ENCODE measurements at regions not wholly inside any gene's neighbourhood (a gene's known extent, or its start where the extent isn't known, plus 50 kb on each side); places are given as distances from the start of the nearest gene placed in this dataset.

DNA sequence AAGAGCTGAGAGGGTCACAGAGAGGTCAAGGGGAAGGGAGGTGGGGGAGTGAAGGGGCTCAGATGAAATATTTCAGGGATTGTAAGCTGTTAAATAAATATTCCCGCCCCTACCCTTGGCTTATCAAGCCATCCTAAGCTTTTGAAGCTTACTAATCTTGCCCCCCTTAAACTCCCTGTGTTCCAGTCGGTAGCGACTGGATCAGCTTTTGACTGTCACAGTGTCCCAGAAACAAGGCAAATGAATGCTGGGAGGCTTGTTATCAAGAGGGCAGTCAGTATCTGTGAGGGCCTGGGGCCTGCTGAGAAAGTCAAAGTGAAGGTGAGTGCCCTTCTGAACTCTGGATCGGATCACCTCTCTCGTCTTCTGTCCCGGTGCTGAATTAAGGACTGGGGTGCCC is 128.1 kb downstream of the DACT1 start:
- TF ChIP-seq, protein P1, sequence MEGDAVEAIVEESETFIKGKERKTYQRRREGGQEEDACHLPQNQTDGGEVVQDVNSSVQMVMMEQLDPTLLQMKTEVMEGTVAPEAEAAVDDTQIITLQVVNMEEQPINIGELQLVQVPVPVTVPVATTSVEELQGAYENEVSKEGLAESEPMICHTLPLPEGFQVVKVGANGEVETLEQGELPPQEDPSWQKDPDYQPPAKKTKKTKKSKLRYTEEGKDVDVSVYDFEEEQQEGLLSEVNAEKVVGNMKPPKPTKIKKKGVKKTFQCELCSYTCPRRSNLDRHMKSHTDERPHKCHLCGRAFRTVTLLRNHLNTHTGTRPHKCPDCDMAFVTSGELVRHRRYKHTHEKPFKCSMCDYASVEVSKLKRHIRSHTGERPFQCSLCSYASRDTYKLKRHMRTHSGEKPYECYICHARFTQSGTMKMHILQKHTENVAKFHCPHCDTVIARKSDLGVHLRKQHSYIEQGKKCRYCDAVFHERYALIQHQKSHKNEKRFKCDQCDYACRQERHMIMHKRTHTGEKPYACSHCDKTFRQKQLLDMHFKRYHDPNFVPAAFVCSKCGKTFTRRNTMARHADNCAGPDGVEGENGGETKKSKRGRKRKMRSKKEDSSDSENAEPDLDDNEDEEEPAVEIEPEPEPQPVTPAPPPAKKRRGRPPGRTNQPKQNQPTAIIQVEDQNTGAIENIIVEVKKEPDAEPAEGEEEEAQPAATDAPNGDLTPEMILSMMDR (IDR thresholded peaks at IDR 0.05) = no peak
- Histone ChIP-seq H3K9me3 (no peaks in the 10 kb centered on the region), H3K4me1 (ENCODE audit: control insufficient read depth in 1 of 2, insufficient read depth in 1 of 2, low read depth in 1 of 2, low read length in 1 of 2) (no peaks in the 10 kb centered on the region), H3K27me3 (no peaks in the 10 kb centered on the region), H3K4me3 (ENCODE audit: low read depth in 1 of 2, low read length in 1 of 2) (no peak overlapping the region), H3K27ac (no peak overlapping the region), H3K36me3 (no peaks in the 10 kb centered on the region)

DNA sequence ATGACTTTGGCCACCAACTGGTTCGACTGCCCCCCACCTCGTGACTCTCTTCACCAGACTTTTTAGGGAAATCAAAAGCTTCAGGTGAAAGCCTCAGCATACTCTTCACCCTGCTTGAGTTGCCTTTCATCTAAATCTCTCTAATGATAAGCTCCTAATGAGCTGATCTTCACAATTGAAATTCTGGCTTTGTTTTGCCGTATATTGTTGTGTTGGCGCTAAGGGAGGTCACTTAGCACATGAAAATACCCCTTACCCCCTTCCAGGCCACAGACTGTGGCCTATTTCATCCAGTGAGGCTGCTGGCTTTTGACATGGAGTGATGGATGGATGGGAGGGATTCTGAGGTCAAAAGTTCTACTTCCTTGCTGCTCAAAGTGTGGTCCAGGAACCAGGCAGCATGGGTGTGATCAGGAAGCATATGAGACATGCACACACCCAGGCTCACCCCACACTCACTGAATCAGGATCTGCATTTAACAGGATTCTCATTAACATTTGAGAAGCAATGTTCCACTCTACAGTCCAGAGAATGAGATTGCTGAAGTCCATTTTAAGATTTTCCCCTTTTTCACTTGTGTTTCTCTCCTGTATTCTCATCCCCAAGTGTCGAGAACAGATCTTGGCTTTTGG is 131.4 kb downstream of the DACT1 start:
- no peaks in the 10 kb centered on the region for H3K9me3 ChIP-seq
- TF ChIP-seq, protein P1 (IDR thresholded peaks at IDR 0.05) = no peak
- H3K27me3 ChIP-seq = no peaks in the 10 kb centered on the region
- no peak overlapping the region for H3K27ac ChIP-seq
- H3K36me3 ChIP-seq = no peaks in the 10 kb centered on the region
- no peak overlapping the region for H3K4me3 ChIP-seq (ENCODE audit: low read depth in 1 of 2, low read length in 1 of 2)
- peaks cover 0 to 6% of the 10 kb centered on the region in 2 experiments for H3K4me1 ChIP-seq (ENCODE audit: control insufficient read depth in 1 of 2, insufficient read depth in 1 of 2, low read depth in 1 of 2, low read length in 1 of 2)

DNA sequence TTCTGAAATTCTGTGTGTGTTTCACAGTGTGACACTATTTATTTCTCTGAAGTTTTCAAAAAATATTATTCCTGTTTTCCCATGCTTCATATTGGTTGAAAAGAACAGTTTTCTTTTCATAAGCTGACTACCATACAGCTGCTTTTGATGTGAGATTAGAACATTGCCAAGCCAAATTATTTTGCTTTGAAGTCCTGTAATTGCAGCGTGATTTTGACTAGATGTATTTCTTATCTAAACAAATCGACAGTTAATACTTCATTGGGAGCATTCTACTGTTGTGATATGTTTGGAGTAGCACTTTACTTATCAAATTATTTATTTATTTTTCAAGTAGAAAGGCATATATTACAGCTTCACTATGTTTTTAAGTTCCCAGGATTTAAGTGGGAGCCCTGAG is 132.0 kb downstream of the DACT1 start:
- H3K4me1 ChIP-seq (ENCODE audit: control insufficient read depth in 1 of 2, insufficient read depth in 1 of 2, low read depth in 1 of 2, low read length in 1 of 2) = peaks cover 0 to 7% of the 10 kb centered on the region in 2 experiments

DNA sequence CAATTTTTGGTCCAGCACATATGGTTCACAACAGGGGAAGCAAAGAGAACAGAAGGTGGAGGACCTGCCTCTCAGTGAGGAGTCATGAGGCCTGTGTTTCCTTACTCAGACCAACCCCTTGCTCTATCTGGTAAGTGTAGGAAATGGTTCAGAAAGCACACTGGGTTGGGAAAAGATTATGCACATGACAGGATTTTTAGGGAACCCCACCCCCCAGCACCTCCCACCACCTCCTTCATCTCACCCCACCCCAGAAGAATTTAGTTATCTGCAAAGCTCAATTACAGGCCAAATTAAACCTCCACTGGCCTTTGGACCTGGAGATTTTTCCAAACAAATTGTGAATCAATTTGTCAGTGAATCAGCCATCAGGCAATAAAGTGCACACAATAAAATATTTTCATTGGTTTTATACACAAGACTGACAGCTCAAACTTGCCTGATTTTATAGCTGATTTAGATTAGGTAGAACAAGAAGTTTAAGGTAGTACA is 132.8 kb downstream of the DACT1 start:
- no peaks in the 10 kb centered on the region for H3K27me3 ChIP-seq
- no peak overlapping the region for H3K27ac ChIP-seq
- H3K4me3 ChIP-seq (ENCODE audit: low read depth in 1 of 2, low read length in 1 of 2) = no peak overlapping the region
- TF ChIP-seq, protein P1 (IDR thresholded peaks at IDR 0.05) = no peak
- H3K4me1 ChIP-seq (ENCODE audit: control insufficient read depth in 1 of 2, insufficient read depth in 1 of 2, low read depth in 1 of 2, low read length in 1 of 2) = peaks cover 0 to 7% of the 10 kb centered on the region in 2 experiments
- H3K9me3 ChIP-seq = no peaks in the 10 kb centered on the region
- H3K36me3 ChIP-seq = no peaks in the 10 kb centered on the region

More for the DNA sequence above, 132.0 kb downstream of the DACT1 start:
- TF ChIP-seq, protein P1 (IDR thresholded peaks at IDR 0.05) = no peak
- no peaks in the 10 kb centered on the region for H3K27me3 ChIP-seq
- H3K9me3 ChIP-seq = no peaks in the 10 kb centered on the region
- no peak overlapping the region for H3K4me3 ChIP-seq (ENCODE audit: low read depth in 1 of 2, low read length in 1 of 2)
- H3K36me3 ChIP-seq = no peaks in the 10 kb centered on the region
- no peak overlapping the region for H3K27ac ChIP-seq

DNA sequence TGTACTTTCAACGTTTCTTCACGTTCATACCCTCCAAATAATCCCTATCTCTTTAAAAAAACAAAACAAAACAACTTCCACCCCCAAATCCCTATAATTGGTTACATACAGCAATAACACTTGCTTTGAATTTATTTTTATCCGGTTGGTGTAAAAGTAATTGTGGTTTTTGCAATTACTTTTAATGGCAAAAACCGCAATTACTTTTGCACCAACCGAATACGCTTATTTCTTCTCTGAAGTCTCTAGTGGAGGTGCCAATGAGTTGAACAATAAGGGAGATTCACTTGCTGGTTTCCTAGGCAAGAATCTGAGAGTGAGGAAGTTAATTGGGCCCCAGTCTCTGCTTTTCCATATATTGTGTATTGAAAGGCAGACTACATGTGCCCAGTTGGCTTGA is 133.3 kb downstream of the DACT1 start:
- Histone ChIP-seq H3K36me3 (no peaks in the 10 kb centered on the region), H3K27me3 (no peaks in the 10 kb centered on the region), H3K27ac (no peak overlapping the region), H3K4me1 (ENCODE audit: control insufficient read depth in 1 of 2, insufficient read depth in 1 of 2, low read depth in 1 of 2, low read length in 1 of 2) (peaks cover 0 to 7% of the 10 kb centered on the region in 2 experiments), H3K4me3 (ENCODE audit: low read depth in 1 of 2, low read length in 1 of 2) (no peak overlapping the region), H3K9me3 (no peaks in the 10 kb centered on the region)
- TF ChIP-seq, protein P1 (IDR thresholded peaks at IDR 0.05) = no peak
